NCI-H2107 treated with DMSO at 0.1 percent for 48 hours (cell line): ENCODE measurements at regions not wholly inside any gene's neighbourhood (a gene's known extent, or its start where the extent isn't known, plus 50 kb on each side); places are given as distances from the start of the nearest gene placed in this dataset.
"Not testable (repeated sequence)": the region's sequence is repeated elsewhere in the genome, so short reads cannot be mapped to it uniquely, and the experiment has no call there.

Source experiments
- DNase-seq: peaks from one replicate; lab custom pipeline; 2025; ENCODE audit not compliant: unreplicated experiment; lab: John Stamatoyannopoulos, UW

GRCh38 chr16:5315914-5316313 lies 218.3 kb upstream of the EEF2KMT start:
- DNase-seq: no peak

DNA sequence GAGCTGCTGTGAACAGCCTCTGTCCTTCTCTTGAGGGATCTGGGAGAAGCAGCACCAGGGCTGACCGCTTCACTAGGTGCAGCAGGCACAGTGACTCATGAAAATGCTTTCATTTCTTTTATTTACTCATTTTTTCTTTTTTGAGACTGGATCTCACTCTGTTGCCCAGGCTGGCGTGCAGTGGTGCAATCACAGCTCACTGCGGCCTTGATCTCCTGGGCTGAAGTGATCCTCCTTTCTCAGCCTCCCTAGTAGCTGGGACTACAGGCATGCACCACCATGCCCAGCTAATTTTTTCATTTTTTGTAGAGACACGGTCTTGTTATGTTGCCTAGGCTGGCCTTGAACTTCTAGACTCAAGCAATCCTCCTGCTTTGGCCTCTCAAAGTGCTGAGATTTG lies 216.8 kb upstream of the EEF2KMT start:
- DNase-seq: no peak

GRCh38 chr16:5309946-5310611 lies 212.5 kb upstream of the EEF2KMT start:
- no peak for DNase-seq

DNA sequence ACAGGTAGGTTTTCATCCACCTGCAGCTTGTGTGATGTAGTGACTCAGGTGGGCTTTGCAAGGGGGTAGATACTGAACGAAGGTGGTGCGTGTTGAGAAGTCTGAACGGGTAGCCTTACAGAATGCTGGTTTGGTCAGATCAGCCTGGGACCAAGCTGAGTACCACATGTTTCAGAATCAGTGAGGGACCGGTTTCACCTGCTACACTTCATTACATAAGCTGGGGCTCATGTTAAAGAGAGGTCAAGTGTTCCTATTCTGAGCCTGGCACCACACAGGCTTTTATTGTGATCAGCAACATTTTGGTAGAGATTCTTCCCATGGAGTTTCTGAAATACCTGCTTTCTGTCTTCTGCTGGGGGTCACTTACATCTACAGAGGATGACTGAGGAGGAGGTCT lies 207.4 kb upstream of the EEF2KMT start:
- no peak for DNase-seq

DNA sequence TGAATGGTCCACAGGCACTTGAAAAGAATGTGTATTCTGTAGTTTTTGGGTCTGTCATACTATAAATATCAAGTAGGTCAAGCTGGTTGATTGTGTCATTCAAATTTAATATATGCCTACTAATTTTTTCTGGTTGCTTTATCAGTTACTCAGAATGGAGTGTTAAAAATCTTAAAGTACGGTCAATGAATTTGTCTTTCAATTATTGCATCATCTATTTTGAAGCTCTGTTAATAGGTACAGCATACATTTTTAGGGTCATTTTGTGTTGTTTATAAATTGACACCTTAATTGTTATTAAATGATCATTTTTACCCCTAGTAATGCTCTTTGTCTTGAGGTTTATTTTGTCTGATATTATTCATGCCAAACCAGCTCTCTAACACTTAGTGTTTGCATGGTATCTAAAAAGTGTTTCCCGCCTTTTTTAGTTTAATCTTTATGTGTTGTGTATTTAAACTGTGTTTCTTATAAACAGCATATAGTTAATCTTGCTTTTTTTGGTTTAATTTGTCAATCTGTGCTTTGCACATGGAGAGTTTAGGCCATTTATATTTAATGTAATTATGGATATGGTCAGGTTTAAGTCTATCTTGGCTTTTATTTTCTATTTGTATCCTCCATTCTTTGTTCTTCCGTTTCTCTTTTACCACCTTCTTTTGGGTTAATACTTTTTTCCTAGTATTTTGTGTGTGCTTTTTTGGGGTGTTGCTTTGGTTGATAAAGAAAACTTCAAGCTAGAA lies 204.9 kb upstream of the EEF2KMT start:
- no peak for DNase-seq

DNA sequence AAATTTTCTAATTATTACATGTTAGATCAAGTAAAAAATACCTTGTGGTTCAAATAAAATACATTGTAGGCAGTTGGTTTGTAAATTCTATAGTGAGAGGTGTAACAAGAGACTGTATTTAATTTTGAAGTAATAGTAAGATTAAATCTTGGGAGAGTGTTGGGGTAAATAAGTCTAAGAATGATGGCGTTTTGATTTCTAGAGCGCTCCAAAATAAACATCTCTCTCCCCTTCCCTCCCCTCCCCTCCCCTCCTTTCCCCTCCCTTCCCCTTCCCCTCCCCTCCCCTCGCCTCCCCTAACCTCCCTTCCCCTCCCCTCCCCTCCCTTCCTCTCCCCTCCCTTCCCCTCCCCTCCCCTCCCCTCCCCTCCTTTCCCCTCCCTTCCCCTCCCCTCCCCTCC lies 200.6 kb upstream of the EEF2KMT start:
- no peak for DNase-seq

DNA sequence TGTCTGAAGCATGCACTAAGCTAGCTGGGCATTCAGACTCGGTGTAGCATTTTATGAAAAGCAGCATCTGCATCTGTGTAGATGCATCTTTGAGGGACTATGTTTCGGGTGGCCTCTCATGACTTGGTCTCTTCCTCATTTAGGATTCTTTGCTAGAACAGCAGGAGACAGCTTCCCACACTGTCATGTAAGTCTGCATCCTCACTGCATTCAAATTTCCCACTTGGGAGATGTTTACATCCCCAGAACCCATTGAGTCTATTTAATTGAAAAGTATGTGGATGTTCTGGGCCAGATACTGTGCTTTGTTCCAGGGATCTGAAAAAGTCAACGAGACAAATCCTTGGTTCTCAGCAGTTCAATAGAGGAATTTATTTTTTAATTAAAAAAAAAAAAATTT lies 198.6 kb upstream of the EEF2KMT start:
- no peak for DNase-seq

GRCh38 chr16:5295304-5295703 lies 197.7 kb upstream of the EEF2KMT start:
- not testable (repeated sequence) for DNase-seq

DNA sequence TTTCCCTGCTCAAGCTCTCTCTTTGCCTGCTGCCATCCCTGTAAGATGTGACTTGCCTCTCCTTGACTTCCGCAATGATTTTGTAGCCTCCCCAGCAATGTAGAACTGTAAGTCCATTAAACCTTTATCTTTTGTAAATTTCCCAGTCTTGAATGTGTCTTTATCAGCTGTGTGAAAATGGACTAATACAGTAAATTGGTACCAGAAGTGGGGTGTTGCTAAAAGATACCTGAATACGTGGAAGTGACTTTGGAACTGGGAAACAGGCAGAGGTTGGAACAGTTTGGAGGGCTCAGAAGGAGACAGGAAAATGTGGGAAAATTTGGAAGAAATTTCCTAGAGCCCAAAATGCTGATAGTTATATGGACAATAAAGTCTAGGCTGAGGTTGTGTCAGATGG lies 184.6 kb upstream of the EEF2KMT start:
- DNase-seq: not testable (repeated sequence)

- DNase-seq: no peak
These were observed 159.9 kb upstream of the EEF2KMT start for GRCh38 chr16:5257462-5257861.

DNA sequence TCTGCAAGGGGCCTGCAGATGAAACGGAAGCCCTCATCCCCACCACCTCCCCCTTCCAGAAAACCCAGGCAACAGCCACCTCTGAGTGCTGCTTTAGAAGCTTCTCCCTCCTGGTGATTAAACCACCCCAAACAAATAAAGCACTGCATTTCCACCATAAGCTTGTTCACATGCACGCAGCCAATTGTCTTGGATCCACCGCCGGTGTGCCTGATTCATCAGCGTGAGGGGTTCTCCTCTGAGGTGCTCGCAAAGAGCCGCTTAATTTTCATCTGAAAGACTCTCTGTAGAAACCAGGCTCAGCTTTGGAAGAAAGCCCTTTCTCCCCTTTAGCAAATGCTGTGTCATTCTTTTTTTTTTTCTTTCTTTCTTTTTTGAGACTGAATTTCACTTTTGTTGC lies 155.2 kb upstream of the EEF2KMT start:
- no peak for DNase-seq

- not testable (repeated sequence) for DNase-seq
These were observed 149.8 kb upstream of the EEF2KMT start for GRCh38 chr16:5247403-5247802.

DNA sequence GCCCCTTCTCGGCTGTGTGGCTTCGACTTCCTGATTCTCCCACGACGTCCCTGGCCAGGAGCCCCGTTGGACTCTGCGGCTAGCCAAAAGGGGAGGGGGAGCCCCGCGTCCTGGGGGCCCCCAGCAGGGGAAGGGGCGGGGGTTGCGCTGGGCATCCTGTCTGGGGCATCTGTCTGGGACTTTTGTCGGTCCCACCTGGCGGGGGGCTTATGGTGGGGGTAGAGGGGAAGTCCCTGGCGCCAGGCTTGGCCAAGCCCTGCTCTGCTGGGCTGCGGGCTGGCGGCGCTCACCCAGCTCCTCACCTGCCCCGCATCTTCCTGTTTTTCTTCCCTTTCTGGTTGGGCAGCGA lies 142.7 kb upstream of the EEF2KMT start:
- not testable (repeated sequence) for DNase-seq

- DNase-seq: not testable (repeated sequence)
These were observed 142.1 kb upstream of the EEF2KMT start for GRCh38 chr16:5239472-5240277.

- DNase-seq: no peak
These were observed 137.5 kb upstream of the EEF2KMT start for GRCh38 chr16:5235119-5235518.

DNA sequence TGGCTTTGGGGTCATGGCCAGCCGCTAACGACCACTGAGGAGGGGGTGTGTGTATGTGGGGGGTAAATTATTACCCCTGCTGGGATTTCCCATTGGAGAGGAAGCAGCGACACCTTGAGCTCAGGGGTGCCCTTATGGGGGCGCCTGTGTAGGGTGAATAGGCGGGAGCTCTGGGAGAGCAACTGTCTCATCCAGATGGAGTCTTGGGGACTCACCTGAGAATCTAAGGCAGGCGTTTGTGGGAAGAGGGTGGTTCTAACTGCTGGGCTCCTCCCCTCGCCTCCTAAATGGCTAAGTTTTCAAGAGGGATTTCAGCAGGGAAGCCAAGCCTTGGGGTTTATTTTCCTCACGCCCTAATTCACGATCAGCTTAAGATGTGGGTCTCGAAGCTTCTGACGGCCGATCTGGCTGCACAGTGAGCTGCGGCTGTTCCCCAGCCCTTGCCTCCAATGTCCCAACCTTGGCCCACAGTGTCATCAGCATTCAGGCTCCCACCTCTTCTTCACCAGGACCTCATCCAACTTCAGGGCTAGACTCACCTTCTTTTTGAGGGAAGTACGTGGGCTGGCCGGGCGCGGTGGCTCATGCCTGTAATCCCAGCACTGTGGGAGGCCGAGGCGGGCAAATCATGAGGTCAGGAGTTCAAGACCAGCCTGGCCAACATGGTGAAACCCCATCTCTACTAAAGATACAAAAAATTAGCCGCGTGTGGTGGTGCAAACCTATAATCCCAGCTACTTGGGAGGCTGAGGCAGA lies 136.9 kb upstream of the EEF2KMT start:
- no peak for DNase-seq

GRCh38 chr16:5231246-5231759 lies 133.7 kb upstream of the EEF2KMT start:
- DNase-seq: no peak

GRCh38 chr16:5228369-5228768 lies 130.8 kb upstream of the EEF2KMT start:
- DNase-seq: no peak

- DNase-seq: no peak
These were observed 128.5 kb upstream of the EEF2KMT start for GRCh38 chr16:5225931-5226655.

- DNase-seq: no peak
These were observed 125.2 kb upstream of the EEF2KMT start for GRCh38 chr16:5222761-5223160.
